ENCODE measurements at regions not wholly inside any gene's neighbourhood (a gene's known extent, or its start where the extent isn't known, plus 50 kb on each side); places are given as distances from the start of the nearest gene placed in this dataset.

GRCh38 chr2:34447097-34447496 is 848.0 kb upstream of the FAM98A start:
- no peak for DNase-seq
- no peak overlapping the region for H3K4me3 ChIP-seq
- H3K27ac ChIP-seq: no peak overlapping the region
- no peak for TF ChIP-seq CTCF (IDR thresholded peaks at IDR 0.05)
- no peak for TF ChIP-seq POLR2A (IDR thresholded peaks at IDR 0.05)
- H3K9me3 ChIP-seq: no peaks in the 10 kb centered on the region
- intact Hi-C loops (cut with DNase I; ENCODE audit: low total_unique reads): no loop called here
- H3K27me3 ChIP-seq: no peaks in the 10 kb centered on the region
- no peaks in the 10 kb centered on the region for H3K36me3 ChIP-seq
- H3K4me1 ChIP-seq: no peaks in the 10 kb centered on the region

- Histone ChIP-seq H3K27me3 (no peaks in the 10 kb centered on the region), H3K9me3 (no peaks in the 10 kb centered on the region), H3K36me3 (no peaks in the 10 kb centered on the region), H3K4me3 (no peak overlapping the region), H3K4me1 (no peaks in the 10 kb centered on the region), H3K27ac (no peak overlapping the region)
- intact Hi-C loops (cut with DNase I; ENCODE audit: low total_unique reads): no loop called here
- no peak for TF ChIP-seq CTCF (IDR thresholded peaks at IDR 0.05)
- TF ChIP-seq POLR2A (IDR thresholded peaks at IDR 0.05): no peak
- no peak for DNase-seq
Observed at GRCh38 chr2:34423301-34423700, 824.2 kb upstream of the FAM98A start.

GRCh38 chr2:34419856-34420255 is 820.8 kb upstream of the FAM98A start:
- intact Hi-C loops (cut with DNase I; ENCODE audit: low total_unique reads): no loop called here
- no peaks in the 10 kb centered on the region for H3K36me3 ChIP-seq
- no peaks in the 10 kb centered on the region for H3K27me3 ChIP-seq
- H3K4me3 ChIP-seq: no peak overlapping the region
- H3K9me3 ChIP-seq: no peaks in the 10 kb centered on the region
- TF ChIP-seq POLR2A (IDR thresholded peaks at IDR 0.05) (no peak), CTCF (IDR thresholded peaks at IDR 0.05) (no peak)
- H3K27ac ChIP-seq: no peak overlapping the region
- DNase-seq: no peak
- H3K4me1 ChIP-seq: no peaks in the 10 kb centered on the region

GRCh38 chr2:34416856-34417255 is 817.8 kb upstream of the FAM98A start:
- H3K4me1 ChIP-seq: no peaks in the 10 kb centered on the region
- H3K36me3 ChIP-seq: no peaks in the 10 kb centered on the region
- TF ChIP-seq POLR2A (IDR thresholded peaks at IDR 0.05) (no peak), CTCF (IDR thresholded peaks at IDR 0.05) (no peak)
- H3K9me3 ChIP-seq: no peaks in the 10 kb centered on the region
- no peak overlapping the region for H3K4me3 ChIP-seq
- no peak overlapping the region for H3K27ac ChIP-seq
- no peaks in the 10 kb centered on the region for H3K27me3 ChIP-seq
- DNase-seq: no peak
- intact Hi-C loops (cut with DNase I; ENCODE audit: low total_unique reads): no loop called here

- H3K36me3 ChIP-seq: no peaks in the 10 kb centered on the region
- no peaks in the 10 kb centered on the region for H3K27me3 ChIP-seq
- DNase-seq: no peak
- intact Hi-C loops (cut with DNase I; ENCODE audit: low total_unique reads): no loop called here
- H3K27ac ChIP-seq: no peak overlapping the region
- no peaks in the 10 kb centered on the region for H3K9me3 ChIP-seq
- no peak for TF ChIP-seq CTCF (IDR thresholded peaks at IDR 0.05)
- TF ChIP-seq POLR2A (IDR thresholded peaks at IDR 0.05): no peak
- no peaks in the 10 kb centered on the region for H3K4me1 ChIP-seq
- no peak overlapping the region for H3K4me3 ChIP-seq
Observed at GRCh38 chr2:34414856-34415255, 815.8 kb upstream of the FAM98A start.

Data from uterus (tissue), 3 donors.